ENCODE measurements at regions not wholly inside any gene's neighbourhood (a gene's known extent, or its start where the extent isn't known, plus 50 kb on each side); places are given as distances from the start of the nearest gene placed in this dataset.

DNA sequence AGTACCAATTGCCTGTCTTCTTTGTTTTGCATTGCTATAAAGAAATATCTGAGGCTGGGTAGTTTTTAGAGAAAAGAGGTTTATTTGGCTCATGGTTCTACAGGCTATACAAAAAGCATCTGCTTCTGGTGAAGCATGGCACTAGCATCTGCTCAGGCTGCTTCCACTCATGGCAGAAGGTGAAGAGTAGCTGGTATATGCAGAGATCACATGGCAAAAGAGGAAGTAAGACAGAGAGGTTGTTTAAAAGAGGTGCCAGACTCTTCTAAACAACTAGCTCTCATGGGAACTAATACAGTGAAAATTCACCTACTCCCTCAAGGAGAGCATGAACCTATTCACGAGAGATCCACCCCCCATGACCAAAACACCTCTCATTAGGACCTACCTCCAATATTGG is 56.7 kb upstream of the GUCA2B start:
- DNase-seq, result no peak
- no peak for ATAC-seq
- intact Hi-C loops (cut with DNase I, micrococcal nuclease), result no loop called here

DNA sequence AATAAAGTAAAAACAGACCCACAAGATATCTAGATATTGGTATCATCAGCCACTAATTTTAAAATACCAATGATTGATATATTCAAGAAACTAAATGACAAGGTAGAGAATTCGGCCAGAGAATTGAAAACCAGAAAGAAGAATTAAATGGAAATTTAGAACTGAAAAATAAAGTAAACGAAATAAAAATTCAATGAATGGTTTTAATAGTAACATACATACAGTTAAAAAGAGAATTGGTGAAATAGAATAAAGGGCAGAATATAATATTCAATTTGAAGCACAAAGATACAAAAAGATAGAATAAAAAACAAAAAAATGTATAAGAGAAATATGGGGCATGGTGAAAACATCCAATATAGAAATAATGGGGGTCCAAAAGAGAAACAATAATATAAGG is 64.0 kb upstream of the GUCA2B start:
- DNase-seq (no peak), ATAC-seq (no peak)
- intact Hi-C loops (cut with DNase I, micrococcal nuclease), result no loop called here

DNA sequence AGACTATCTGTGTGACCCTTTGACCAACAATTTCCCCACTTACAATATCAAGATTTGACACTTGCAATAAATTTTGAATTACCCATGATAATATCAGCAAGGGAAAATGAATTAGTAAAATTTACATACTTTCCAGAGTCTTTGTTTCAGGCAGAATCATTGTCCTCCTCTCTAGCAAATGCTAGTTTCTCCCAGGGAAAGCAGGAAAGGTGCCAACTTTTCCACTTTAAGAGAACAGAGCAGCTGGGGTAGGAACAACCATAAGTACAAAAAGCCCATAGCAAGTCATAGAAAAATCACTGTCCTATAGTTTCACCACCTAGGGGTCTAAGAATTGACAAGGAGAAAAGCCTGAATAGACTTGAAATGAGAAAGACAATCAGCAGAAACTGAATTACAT is 67.1 kb upstream of the GUCA2B start:
- DNase-seq, result no peak
- no peak for ATAC-seq
- intact Hi-C loops (cut with DNase I, micrococcal nuclease), result no loop called here

DNA sequence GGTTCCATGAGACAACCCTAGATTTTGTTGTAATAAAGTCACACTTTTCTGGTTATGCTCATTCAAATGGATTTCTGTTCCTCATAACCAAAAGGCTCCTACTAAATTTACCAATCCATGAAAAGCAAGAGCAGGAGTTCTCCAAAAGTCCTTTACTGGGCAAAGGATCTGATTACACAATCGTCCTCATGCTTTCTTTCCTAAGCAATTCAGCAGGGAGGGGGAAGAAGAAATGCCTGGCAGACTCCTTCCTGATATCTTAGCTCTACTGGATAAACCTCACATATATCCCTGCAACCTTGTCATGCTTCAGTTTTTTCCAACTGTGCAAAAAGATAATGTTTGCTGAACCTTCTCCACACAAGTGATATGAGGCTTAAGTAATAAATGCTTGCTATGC is 67.6 kb upstream of the GUCA2B start:
- intact Hi-C loops (cut with DNase I, micrococcal nuclease), result no loop called here
- DNase-seq, result no peak
- no peak for ATAC-seq

DNA sequence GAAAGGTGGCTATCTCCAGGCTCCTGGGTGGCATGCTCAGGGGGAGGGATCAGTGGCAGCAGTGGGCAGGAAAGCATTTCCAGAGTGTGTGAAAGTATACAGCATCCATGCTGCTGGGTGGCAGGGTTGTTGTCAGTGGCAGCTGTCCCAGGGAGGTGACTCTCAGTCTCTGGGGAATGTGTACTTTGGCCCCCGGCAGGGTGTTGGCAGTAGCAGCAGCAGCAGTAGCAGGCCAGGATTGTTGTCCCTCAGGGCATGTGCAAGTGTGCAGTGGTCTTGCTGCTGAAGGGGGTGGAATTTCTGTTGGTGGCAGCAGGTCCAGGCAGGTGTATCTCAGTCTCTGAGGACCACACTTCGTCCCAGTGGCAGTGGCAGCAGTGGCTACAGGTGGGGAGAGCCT is 71.7 kb upstream of the GUCA2B start:
- DNase-seq (peak; percentile 67 to 72), ATAC-seq (peak; percentile 100)
- intact Hi-C loops (cut with DNase I, micrococcal nuclease), result no loop called here

DNA sequence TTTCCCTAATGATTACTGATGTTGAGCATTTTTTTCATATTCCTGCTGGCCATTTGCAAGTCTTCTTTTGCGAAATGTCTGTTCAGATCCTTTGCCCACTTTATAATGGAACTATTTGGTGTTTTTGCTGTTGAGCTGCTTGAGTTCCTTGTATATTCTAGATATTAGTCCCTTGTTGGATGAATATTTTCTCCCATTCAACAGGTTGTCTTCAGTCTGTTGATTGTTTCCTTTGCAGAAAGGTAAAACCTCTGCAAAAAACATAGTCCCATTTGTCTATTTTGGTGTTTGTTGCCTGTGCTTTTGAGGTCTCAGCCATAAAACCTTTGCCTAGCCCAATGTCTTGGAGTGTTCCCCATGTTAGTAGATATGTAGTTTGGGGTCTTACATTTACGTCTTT is 78.0 kb upstream of the GUCA2B start:
- ATAC-seq (no peak), DNase-seq (no peak)
- intact Hi-C loops (cut with DNase I, micrococcal nuclease), result no loop called here

DNA sequence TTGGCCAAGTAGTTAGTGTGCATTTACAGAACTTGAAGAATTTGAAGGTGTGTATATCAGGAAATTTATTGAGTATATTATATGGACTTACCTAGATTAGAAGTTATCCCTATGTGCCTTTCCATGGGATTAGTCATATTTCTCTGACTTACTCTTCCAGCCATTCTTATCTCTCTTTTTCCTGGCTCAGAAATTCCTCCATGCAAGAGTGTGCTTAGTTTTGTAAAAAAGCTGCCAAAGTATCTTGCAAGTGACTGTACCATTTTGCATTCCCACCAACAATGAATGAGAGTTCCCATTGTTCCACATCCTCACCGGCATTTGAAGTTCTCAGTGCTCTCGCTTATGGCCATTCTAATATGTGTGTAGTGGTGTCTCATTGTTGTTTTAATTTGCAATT is 82.2 kb upstream of the GUCA2B start:
- DNase-seq, result no peak
- intact Hi-C loops (cut with DNase I, micrococcal nuclease), result no loop called here
- ATAC-seq, result no peak

DNA sequence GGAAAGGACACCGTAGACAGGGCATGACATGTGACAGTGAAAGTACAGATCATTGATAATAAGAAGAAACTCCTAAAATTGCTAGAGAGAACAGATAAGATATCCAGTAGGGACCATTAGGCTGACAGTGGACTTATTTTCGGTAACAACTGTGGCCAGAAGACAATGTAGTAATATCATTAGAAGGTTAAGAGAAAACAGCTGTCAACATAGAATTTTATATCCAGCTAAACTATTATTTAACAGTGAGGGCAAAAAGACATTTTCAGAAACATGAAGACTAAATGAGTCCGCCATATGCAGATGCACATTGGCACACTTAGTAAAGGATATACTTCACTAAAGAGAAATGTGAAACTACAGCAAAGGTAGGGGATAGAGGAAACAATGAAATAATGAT is 95.4 kb upstream of the GUCA2B start:
- ATAC-seq (no peak), DNase-seq (no peak)
- intact Hi-C loops (cut with DNase I, micrococcal nuclease), result no loop called here

DNA sequence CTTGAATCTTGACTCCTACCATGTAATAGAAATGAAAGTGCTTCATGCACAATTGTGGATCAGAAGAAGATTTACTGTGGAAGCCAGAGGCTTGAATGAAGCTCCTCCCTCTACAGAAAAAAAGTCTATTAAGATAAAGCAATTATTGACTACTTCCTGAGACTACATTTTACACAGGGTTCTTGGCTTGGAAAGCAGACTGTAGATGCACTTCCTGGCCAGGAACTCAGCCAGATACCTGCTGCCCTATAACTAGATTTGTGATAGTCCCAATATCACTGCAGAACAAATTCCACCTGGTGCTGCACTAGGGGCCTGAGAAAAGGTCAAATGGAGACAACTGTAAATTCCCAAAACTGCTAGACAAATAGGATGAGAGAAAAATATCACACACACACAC is 96.8 kb upstream of the GUCA2B start:
- DNase-seq (no peak), ATAC-seq (no peak)
- intact Hi-C loops (cut with DNase I, micrococcal nuclease), result no loop called here

DNA sequence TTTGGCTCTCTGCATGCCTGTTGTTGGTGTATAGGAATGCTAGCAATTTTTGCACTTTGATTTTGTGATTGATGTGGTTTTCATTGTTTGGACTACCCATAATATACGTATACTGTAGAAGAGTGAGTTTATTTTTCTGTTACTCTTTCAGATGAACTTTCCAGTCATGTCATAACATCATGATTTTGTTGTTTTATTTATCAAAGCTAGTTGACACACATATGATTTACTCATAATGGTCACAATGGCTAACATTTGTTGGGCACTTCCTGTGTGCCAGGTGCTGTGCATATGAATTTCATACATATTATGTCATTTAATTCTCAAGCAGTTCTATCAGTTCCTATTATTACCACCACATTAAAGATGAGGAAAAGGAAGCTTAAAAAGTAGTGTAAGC is 98.1 kb upstream of the GUCA2B start:
- ATAC-seq (no peak), DNase-seq (no peak)
- intact Hi-C loops (cut with DNase I, micrococcal nuclease), result no loop called here

DNA sequence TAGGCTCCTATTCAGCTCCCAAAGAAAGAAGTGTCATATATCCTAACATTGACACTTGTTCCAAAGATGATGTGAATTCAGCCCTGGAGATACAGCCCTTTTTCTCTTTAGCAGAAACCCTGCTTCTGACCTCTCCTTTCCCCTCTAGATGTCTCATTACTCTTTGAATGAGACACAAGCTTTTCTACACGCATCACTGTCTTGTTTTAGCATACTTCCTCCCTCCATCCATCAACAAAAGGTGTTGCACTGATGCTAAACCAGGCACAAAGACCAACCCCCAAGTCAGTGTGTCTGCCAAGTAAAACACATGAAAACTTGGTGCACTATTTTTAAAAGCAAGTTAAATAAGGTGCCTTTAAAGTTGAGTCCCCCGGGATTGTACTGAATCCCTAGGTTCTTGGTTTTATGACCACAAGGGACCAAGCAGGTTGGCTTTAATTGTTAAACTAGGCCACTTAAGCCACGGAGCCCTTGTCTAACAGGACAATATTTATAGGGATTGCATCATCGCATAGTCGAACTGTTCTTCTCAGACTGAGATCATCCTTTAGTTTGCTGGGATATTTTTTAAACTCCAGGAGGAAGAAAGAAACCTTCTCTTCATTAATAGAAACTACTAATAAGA is 101.0 kb upstream of the GUCA2B start:
- ATAC-seq (no peak), DNase-seq (no peak)

DNA sequence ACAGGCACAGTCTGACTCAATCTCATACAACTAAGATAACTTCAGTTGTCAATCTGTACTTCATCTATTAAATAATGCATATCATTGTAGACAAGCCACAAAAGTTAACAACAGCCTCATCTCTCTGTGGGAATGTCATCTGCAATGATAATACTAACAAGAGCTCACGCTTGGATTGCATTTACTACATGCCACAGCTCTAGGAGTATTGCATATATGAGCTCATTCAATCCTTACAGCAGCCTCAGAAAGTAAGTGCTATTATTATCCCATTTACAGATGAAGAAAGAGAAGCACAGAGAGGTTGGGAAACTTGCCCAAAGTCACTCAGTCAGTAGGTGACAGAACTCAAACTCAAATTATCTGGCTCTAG is 105.7 kb upstream of the GUCA2B start:
- intact Hi-C loops (cut with DNase I, micrococcal nuclease), result no loop called here
- no peak for ATAC-seq
- DNase-seq, result no peak

More for the DNA sequence above, 101.0 kb upstream of the GUCA2B start:
- intact Hi-C loops (cut with DNase I, micrococcal nuclease), result no loop called here

DNA sequence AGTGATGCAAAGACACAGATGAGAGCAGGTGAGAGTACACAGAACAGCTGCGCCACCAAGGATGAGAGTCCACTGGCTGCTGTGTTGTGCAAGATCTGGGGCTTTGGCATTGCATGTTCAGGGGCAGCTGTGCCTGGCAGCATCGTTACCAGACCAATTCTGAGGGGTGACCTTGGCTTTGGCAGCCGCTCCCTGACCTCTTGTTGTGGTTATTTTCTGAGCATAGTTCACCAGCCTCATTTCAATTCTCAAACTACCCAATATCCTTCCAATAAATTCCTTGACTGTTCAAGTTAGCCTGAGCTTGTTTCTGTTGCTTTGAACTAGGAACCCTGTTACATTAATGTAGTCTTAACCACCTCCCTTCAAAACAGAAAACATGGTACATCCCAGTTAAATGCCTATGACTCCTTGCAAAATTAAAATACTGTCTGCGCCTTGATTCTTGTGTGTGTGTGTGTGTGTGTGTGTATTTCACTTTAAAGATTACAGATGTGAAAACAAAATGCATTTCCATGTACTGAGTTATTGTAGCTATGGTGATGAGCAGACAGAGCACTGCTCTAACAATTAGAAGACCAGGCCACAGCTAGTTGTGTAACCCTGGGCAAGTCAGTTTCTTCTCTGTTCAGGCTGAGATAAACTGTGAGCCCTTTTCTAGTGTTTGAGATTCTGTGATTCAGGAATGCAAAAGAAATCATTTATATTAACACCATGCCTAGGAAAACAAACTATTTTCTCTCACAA is 106.3 kb upstream of the GUCA2B start:
- ATAC-seq, result peak; percentile 45
- DNase-seq, result no peak
- intact Hi-C loops (cut with DNase I, micrococcal nuclease), result no loop called here

DNA sequence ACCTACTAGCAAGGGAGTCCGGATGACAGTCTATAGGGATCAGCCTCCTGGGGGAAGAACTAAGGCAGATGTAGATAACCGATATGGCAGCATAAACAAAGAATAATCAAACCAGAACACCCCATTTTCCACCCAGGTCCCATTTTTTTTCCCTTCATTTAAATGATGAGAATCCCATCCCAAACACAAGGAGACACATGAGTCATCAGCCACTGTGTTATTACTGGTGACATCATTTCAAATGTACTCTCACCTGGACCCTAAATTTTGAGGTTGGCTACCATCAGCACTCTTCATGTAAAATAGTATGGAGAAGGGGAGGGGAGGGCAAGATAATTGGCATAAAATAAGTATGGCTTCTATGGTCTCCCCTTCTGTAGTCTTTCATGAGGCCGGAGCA is 108.9 kb upstream of the GUCA2B start:
- DNase-seq (no peak), ATAC-seq (no peak)
- intact Hi-C loops (cut with DNase I, micrococcal nuclease), result no loop called here

DNA sequence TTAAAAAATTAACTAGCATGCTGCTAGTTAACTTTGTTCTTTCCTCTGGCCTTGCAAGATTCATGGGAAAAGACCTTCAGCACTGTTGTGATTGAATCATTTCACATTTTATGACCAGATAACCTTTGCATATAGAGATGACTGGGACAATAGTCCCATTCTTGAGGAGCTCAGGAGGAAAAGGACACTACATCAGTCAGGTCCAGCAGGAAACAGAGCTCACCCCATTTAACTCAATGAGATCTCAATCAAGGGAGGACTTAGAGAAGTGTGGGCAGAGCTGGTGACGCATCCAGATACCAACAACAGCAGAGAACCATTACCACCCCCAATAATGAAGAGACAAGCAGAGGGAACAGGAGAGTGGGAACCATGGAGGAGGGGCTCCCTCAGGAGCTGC is 109.4 kb upstream of the GUCA2B start:
- intact Hi-C loops (cut with DNase I, micrococcal nuclease), result no loop called here
- ATAC-seq (peak; percentile 96), DNase-seq (no peak)

DNA sequence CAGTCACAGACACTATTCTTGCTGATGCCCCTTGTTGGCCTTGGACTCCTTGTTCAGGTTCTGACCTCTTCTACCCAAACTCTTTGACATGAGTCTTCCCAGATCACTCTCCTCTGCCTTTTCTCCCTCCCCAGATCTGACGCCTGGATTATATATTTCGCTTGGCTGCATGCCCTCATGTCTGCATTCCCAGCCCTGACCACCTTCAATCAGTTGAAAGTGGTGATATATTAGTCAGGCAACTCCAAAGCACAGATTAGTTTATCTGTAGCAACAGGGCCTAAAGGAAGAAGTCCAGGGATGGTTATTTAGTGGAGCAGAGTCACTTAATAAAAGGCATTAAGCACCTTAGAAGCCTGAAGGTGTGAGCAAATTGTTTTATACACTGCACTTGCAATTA is 110.0 kb upstream of the GUCA2B start:
- DNase-seq, result no peak
- intact Hi-C loops (cut with DNase I, micrococcal nuclease), result no loop called here
- no peak for ATAC-seq

DNA sequence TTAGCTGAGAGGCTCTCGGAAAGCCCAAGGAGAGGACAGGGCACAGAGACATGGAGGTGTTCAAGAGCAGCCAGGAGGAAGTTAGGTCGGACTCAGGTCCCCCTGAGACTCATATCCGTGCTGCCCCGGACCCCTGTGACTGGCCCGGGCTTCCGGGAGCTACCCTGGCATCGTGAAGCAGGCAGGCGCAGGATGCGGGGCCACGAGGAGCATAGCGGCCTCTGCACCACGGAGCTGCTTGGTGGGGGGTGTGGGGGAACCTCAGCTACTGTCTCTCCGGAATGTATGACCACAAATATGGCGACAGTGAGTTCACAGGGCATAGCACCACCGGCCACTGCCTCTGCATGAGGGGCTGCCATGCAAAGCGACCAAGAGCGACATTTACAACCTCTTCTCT is 112.2 kb upstream of the GUCA2B start:
- intact Hi-C loops (cut with DNase I, micrococcal nuclease), result no loop called here
- DNase-seq, result no peak
- no peak for ATAC-seq

DNA sequence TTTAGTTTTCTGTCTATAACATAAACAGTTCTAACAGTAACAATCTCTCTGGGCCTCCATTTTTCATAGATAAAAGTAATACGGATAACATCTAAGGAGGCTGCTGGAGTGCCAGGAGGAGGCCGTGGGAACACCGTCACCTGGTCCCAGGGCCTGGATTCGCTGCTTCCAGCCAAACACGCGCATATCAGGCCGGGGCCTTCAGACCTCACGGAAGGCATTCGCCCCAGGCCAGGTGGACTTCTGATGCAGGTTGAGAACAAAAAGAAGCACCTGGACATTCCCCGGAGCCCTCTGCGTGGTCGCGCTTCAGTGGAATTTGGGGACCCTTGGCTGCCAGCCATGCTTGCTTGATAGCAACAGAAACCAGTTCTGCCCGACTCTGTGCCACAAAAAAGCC is 113.1 kb upstream of the GUCA2B start:
- ATAC-seq (no peak), DNase-seq (no peak)
- intact Hi-C loops (cut with DNase I, micrococcal nuclease), result no loop called here

DNA sequence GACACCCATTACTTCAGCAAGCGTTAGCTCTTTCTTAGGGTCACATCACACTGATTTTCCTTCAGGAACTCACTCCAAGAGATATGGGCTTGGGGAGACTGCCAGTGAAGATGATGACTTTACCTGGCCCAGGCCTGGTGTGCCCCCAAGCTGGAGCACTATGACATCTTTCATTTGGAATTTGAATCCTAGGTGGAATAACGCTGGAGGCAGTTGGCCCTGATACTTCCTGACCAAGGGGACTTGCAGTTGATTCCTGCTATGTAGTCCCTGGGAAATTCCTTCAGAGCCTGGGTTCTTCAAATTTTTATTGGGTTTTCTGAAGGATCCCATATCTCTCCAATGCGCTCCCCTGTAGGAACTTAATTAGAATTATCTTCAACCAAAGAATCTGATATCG is 114.9 kb upstream of the GUCA2B start:
- ATAC-seq (no peak), DNase-seq (no peak)

DNA sequence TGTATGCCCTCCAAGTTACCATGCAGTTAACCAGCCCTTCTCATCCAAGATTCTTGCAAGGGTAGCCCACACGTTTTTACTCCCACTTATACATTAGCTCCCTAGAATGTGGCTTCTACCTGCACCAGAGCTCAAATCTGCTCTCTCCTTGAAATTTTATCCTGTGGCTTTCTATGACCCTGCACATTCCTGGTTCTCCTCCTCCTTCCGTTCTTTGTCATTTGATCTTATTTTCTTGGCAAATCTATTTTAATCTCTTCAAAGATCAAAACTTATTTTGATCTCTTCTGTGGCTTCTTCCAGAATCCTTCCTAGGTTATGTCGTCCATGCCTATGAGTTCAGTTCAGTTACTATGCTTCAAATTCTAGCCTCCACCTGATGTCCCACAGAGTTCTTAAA is 115.6 kb upstream of the GUCA2B start:
- no peak for ATAC-seq
- intact Hi-C loops (cut with DNase I, micrococcal nuclease), result no loop called here

More for the DNA sequence above, 114.9 kb upstream of the GUCA2B start:
- intact Hi-C loops (cut with DNase I, micrococcal nuclease), result no loop called here

DNA sequence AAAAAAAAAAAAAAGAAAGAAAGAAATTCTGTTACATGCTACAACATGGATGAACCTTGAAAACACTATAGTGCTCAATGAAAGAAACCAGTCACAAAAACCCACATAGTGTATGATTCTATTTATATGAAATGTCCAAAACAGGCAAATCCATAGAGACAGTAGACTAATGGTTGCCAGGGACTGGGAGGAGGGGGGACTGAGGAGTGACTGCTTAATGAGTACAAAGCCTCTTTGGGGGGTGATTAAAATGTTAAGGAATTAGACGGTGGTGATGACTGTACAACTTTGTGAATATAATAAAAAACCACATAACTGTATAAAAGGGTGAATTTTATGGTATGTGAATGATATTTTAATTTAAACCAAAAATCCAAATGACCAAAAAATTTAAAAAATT is 116.0 kb upstream of the GUCA2B start:
- intact Hi-C loops (cut with DNase I, micrococcal nuclease), result no loop called here
- DNase-seq (no peak), ATAC-seq (no peak)

More for the DNA sequence above, 115.6 kb upstream of the GUCA2B start:
- DNase-seq, result no peak

All from left colon (tissue), 2 donors.